Dendritic cell treated with granulocyte-macrophage colony-stimulating factor and Interleukin-4, amounts not matched to agents 40 ng/mL and 50 ng/mL, for 4 days (primary cell): ENCODE measurements at regions not wholly inside any gene's neighbourhood (a gene's known extent, or its start where the extent isn't known, plus 50 kb on each side); places are given as distances from the start of the nearest gene placed in this dataset.
"Not testable (repeated sequence)": the region's sequence is repeated elsewhere in the genome, so short reads cannot be mapped to it uniquely, and the experiment has no call there.

ENCODE experiments used
- H3K27ac Mint-ChIP-seq: one replicate; pipeline ENCODE4 v1.8.0; 2022; ENCODE audit warnings: mild to moderate bottlenecking, mixed read lengths
- H3K27me3 Mint-ChIP-seq: one replicate; pipeline ENCODE4 v1.8.0; 2022; ENCODE audit warnings: mild to moderate bottlenecking, mixed read lengths
- H3K36me3 Mint-ChIP-seq: one replicate; pipeline ENCODE4 v1.8.0; 2022; ENCODE audit warnings: low read depth, mixed read lengths
- H3K4me1 Mint-ChIP-seq: one replicate; pipeline ENCODE4 v1.8.0; 2022; ENCODE audit warnings: low read depth, mixed read lengths
- H3K4me3 Mint-ChIP-seq: one replicate; pipeline ENCODE4 v1.8.0; 2022; ENCODE audit warnings: mild to moderate bottlenecking, moderate library complexity, mixed read lengths
- H3K9me3 Mint-ChIP-seq: one replicate; pipeline ENCODE4 v1.8.0; 2022; ENCODE audit warnings: mixed read lengths
- intact Hi-C: fragments of 100-400 bp; cut with micrococcal nuclease; formaldehyde crosslinking; loops from one replicate; pipeline ENCODE4 v1.15.0; 2022

DNA sequence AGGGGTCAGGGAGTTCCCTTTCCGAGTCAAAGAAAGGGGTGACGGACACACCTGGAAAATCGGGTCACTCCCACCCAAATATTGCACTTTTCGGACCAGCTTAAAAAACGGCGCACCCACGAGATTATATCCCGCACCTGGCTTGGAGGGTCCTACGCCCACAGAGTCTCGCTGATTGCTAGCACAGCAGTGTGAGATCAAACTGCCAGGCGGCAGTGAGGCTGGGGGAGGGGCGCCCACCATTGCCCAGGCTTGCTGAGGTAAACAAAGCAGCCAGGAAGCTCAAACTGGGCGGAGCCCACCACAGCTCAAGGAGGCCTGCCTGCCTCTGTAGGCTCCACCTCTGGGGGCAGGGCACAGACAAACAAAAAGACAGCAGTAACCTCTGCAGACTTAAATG is 88.8 kb upstream of the IFNG-AS1 start:
- H3K27me3 Mint-ChIP-seq, H3K4me3 Mint-ChIP-seq, H3K27ac Mint-ChIP-seq, H3K9me3 Mint-ChIP-seq, H3K36me3 Mint-ChIP-seq, H3K4me1 Mint-ChIP-seq, intact Hi-C loops: not testable (repeated sequence)

DNA sequence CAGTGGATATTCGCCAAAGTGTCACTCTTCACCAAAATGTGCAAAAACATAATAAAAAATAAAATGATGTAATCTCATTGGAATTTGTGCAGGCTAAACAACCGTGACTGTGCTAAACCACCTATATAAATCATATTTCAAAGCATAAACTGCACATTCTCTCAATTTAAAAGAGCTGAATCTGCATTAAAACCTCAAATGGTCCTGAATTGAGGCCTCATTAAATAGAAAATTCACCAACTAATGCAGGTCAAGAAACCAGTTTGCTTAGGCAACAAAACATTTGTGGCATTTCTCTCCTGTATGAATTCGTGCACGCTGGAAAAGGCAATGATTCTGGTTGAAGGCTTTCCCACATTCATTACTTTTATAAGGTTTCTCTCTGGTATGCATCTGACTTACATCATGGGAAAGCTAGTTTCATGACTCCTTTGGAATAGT is 80.1 kb upstream of the IFNG-AS1 start:
- no peaks in the 10 kb centered on the region for H3K9me3 Mint-ChIP-seq
- no peak overlapping the region for H3K27ac Mint-ChIP-seq
- peaks cover 1% of the 10 kb centered on the region for H3K27me3 Mint-ChIP-seq
- no peaks in the 10 kb centered on the region for H3K4me1 Mint-ChIP-seq
- intact Hi-C loops: no loop called here
- H3K4me3 Mint-ChIP-seq: no peak overlapping the region
- no peaks in the 10 kb centered on the region for H3K36me3 Mint-ChIP-seq

DNA sequence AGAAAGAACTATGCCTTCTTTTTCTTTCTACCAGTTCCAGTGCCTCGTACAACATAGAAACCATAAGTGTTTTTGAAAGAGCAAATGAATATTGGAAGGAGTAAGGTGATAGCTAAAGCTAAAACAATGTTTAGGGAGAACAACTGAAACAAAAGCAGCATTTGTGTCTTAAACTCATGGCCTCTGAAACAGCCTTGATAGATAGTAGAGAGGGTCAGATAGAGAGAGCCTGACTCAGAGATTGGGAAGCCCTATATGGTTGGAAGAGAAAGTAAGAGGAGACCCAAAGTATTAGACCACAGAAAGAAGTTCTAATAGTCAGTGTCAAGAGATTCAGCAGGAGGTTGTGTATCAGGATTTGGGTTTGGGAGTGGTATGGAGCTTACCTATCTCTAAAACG is 79.6 kb upstream of the IFNG-AS1 start:
- intact Hi-C loops: no loop called here

GRCh38 chr12:67910360-67911274 is 78.6 kb upstream of the IFNG-AS1 start:
- peaks cover 1% of the 10 kb centered on the region for H3K27me3 Mint-ChIP-seq
- no peaks in the 10 kb centered on the region for H3K36me3 Mint-ChIP-seq
- H3K4me3 Mint-ChIP-seq: no peak overlapping the region
- no peaks in the 10 kb centered on the region for H3K4me1 Mint-ChIP-seq
- H3K9me3 Mint-ChIP-seq: no peaks in the 10 kb centered on the region
- no peak overlapping the region for H3K27ac Mint-ChIP-seq
- intact Hi-C loops: no loop called here

More for the DNA sequence above, 79.6 kb upstream of the IFNG-AS1 start:
- peaks cover 1% of the 10 kb centered on the region for H3K27me3 Mint-ChIP-seq
- no peak overlapping the region for H3K4me3 Mint-ChIP-seq
- no peak overlapping the region for H3K27ac Mint-ChIP-seq
- no peaks in the 10 kb centered on the region for H3K4me1 Mint-ChIP-seq
- no peaks in the 10 kb centered on the region for H3K36me3 Mint-ChIP-seq
- no peaks in the 10 kb centered on the region for H3K9me3 Mint-ChIP-seq

DNA sequence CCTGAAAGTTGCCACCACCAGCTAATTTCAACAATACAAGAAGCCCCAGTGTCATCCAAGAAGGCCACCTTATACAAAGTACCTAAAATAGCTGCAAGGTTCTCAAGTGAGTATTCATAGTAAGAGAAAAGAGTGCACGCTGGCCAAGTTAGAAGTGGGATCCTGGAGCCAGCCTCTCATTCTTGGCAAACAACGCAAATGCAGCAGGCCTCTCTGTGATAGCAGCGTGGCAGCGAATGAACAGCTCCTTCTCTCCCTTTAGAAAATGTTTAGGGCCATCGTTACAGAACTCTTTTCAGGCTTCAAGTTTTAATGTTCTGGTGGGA is 78.0 kb upstream of the IFNG-AS1 start:
- intact Hi-C loops: no loop called here
- H3K4me1 Mint-ChIP-seq: no peaks in the 10 kb centered on the region
- H3K9me3 Mint-ChIP-seq: no peaks in the 10 kb centered on the region
- H3K27ac Mint-ChIP-seq: no peak overlapping the region
- peaks cover 1% of the 10 kb centered on the region for H3K27me3 Mint-ChIP-seq
- H3K36me3 Mint-ChIP-seq: no peaks in the 10 kb centered on the region
- no peak overlapping the region for H3K4me3 Mint-ChIP-seq

DNA sequence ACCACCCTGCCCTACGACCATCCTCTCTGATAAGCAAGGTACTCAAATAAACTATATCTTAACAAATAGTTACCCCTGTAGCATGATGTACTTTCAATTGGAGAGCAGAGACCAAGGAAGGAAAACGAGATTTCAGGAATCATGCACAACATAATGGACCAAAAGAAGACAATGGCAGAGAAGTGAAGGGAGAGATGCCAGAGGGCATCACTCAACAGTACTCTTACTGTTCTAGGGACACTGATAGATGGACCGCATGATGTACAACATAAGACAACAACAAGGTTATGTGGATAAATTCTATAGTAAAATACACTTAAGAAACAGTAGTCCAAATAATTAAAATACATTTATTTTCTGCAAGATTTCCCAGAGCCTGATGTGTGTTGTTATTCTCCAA is 77.5 kb upstream of the IFNG-AS1 start:
- Mint-ChIP-seq H3K4me1 (no peaks in the 10 kb centered on the region), H3K4me3 (no peak overlapping the region), H3K27me3 (peaks cover 3% of the 10 kb centered on the region), H3K9me3 (no peaks in the 10 kb centered on the region), H3K36me3 (no peaks in the 10 kb centered on the region), H3K27ac (no peak overlapping the region)
- intact Hi-C loops: no loop called here

DNA sequence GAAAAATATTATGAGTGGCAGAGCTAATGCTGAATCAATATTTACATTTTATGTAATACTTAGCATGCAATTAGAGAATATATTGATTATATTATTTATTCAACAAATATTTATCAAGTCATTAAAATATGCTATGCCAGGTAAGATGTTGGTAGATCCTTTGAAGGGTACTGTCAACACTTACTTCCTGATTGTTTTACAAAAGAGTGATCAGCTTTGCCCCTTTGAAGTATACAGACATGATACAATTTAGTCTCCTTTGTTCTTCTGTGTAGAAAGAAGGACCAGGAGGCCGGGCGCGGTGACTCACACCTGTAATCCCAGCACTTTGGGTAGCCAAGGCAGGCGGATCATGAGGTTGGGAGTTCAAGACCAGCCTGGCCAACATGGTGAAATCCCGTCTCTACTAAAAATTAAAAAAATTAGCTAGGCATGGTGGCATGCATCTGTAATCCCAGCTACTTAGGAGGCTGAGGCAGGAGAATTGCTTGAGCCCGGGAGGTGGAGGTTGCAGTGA is 73.9 kb upstream of the IFNG-AS1 start:
- no peak overlapping the region for H3K4me3 Mint-ChIP-seq
- no peaks in the 10 kb centered on the region for H3K36me3 Mint-ChIP-seq
- H3K27me3 Mint-ChIP-seq: peaks cover 2% of the 10 kb centered on the region
- H3K27ac Mint-ChIP-seq: no peak overlapping the region
- intact Hi-C loops: no loop called here
- H3K4me1 Mint-ChIP-seq: no peaks in the 10 kb centered on the region
- H3K9me3 Mint-ChIP-seq: no peaks in the 10 kb centered on the region

- no peak overlapping the region for H3K4me3 Mint-ChIP-seq
- no peaks in the 10 kb centered on the region for H3K36me3 Mint-ChIP-seq
- no peaks in the 10 kb centered on the region for H3K4me1 Mint-ChIP-seq
- no peak overlapping the region for H3K27ac Mint-ChIP-seq
- intact Hi-C loops: no loop called here
- H3K9me3 Mint-ChIP-seq: no peaks in the 10 kb centered on the region
- H3K27me3 Mint-ChIP-seq: peaks cover 2% of the 10 kb centered on the region
Measured at GRCh38 chr12:67916266-67916970, 72.8 kb upstream of the IFNG-AS1 start.

DNA sequence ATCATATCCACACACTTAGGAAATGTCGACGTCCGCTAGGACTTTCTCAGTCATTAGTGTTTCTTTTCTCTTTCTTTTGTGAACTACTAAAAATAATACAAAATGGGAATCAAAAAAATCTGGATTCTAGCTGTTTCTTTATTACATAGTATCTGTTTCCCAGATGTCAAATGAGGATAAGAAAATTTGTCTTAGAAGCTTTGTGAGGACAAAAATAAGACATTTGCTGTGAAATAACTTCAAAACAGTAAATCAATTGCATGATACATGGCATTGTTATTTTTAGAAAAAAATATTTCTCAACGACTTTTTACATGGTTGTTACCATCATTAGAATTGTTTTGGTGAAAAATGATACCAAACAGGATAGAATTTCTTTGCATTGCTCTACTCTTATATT is 71.4 kb upstream of the IFNG-AS1 start:
- H3K4me3 Mint-ChIP-seq: no peak overlapping the region
- H3K9me3 Mint-ChIP-seq: no peaks in the 10 kb centered on the region
- no peaks in the 10 kb centered on the region for H3K36me3 Mint-ChIP-seq
- H3K27ac Mint-ChIP-seq: no peak overlapping the region
- no peaks in the 10 kb centered on the region for H3K4me1 Mint-ChIP-seq
- peaks cover 2% of the 10 kb centered on the region for H3K27me3 Mint-ChIP-seq
- intact Hi-C loops: no loop called here

DNA sequence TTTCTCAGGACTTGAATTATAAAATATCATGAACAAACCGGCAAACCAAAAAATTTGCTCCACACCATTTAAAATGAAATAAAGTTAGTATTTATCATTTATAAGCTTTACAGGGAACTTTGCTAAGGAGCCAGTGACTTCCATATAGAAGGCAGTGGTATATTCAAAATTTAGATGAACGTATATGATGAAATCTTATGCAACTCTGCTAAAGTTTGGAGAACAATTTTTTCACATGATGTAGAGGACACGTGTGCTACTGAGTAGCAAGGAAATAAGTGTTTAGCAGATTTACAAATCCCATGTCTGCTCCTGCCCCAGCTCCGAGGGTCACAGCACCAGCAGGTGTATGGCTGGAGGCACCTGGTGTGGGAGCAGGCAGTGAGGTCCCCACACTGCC is 70.8 kb upstream of the IFNG-AS1 start:
- intact Hi-C loops: no loop called here
- no peaks in the 10 kb centered on the region for H3K4me1 Mint-ChIP-seq
- no peaks in the 10 kb centered on the region for H3K36me3 Mint-ChIP-seq
- H3K4me3 Mint-ChIP-seq: no peak overlapping the region
- H3K27me3 Mint-ChIP-seq: peaks cover 2% of the 10 kb centered on the region
- H3K9me3 Mint-ChIP-seq: no peaks in the 10 kb centered on the region
- no peak overlapping the region for H3K27ac Mint-ChIP-seq

DNA sequence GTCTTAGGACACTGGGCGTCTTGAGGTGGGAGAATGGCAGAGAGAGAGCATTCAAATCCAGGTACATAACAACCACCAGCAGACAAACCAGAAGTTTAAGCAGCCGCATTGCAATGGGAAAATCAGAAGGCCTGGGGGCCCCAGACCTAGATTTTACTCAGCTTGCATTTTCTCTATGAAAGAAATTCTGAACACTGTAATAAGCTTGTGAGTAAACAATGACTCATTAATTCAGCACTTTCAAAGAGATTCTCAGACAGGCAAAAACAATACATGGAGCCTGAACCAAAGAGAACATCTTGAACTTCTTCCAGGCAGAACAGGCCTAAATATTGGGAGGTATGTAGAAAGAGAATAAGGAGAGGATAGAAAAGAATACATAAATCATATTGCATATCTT is 69.8 kb upstream of the IFNG-AS1 start:
- Mint-ChIP-seq H3K27ac (no peak overlapping the region), H3K4me3 (no peak overlapping the region), H3K4me1 (no peaks in the 10 kb centered on the region), H3K36me3 (no peaks in the 10 kb centered on the region), H3K27me3 (peaks cover 2% of the 10 kb centered on the region), H3K9me3 (no peaks in the 10 kb centered on the region)
- intact Hi-C loops: no loop called here

- Mint-ChIP-seq H3K27ac (no peak overlapping the region), H3K4me3 (no peak overlapping the region), H3K9me3 (no peaks in the 10 kb centered on the region), H3K36me3 (no peaks in the 10 kb centered on the region), H3K27me3 (peaks cover 2% of the 10 kb centered on the region), H3K4me1 (no peaks in the 10 kb centered on the region)
- intact Hi-C loops: no loop called here
Measured at GRCh38 chr12:67920413-67920812, 68.8 kb upstream of the IFNG-AS1 start.

DNA sequence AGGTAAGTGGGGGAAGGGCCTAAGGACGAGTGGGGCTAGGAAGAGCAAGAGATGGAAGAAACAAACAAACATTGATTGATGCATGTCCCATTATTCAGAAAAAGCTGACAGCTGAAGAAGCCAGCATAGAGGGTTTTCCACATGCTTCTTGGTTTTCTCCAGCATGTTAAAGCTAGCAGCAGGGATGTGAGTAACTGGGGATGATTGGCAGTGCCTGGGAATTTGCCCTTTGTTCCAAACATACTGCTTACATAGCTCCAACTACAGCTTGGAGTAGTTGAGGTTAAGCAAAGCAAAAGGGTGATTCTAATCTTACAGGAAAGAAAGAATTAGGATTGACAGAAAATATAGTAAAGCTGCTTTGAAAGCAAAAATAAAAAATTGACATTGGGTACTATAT is 68.0 kb upstream of the IFNG-AS1 start:
- Mint-ChIP-seq H3K9me3 (no peaks in the 10 kb centered on the region), H3K27ac (no peak overlapping the region), H3K27me3 (peaks cover 2% of the 10 kb centered on the region)

DNA sequence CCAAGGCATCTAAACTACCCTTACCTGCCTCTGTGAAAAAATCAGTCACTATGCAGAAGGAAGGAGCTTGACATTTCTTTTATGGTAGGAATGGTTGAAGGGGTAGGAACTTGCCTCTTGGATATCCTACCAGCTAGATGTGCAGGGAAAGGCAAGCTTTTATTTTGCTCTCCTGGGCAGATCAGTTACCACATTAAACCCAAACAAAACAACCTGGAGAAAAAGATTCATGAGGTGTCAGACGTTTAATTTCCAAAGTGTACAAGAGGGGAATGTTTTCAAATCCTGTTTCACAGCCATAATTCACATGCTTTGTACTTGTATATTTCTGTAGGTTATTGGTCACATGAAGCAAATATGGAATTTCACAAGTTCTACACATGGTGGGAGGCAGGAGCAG is 67.0 kb upstream of the IFNG-AS1 start:
- Mint-ChIP-seq H3K9me3 (no peaks in the 10 kb centered on the region), H3K27ac (no peak overlapping the region), H3K4me1 (no peaks in the 10 kb centered on the region), H3K36me3 (no peaks in the 10 kb centered on the region), H3K4me3 (no peak overlapping the region), H3K27me3 (no peaks in the 10 kb centered on the region)
- intact Hi-C loops: no loop called here

More for the DNA sequence above, 68.0 kb upstream of the IFNG-AS1 start:
- intact Hi-C loops: no loop called here
- no peaks in the 10 kb centered on the region for H3K36me3 Mint-ChIP-seq
- H3K4me3 Mint-ChIP-seq: no peak overlapping the region
- no peaks in the 10 kb centered on the region for H3K4me1 Mint-ChIP-seq
